ENCODE measurements at regions not wholly inside any gene's neighbourhood (a gene's known extent, or its start where the extent isn't known, plus 50 kb on each side); places are given as distances from the start of the nearest gene placed in this dataset.

GRCh38 chr12:87804386-87804785 lies 224.8 kb downstream of the C12orf50 start:
- no peak for TF ChIP-seq CTCF (IDR thresholded peaks at IDR 0.05)
- TF ChIP-seq EP300 (IDR thresholded peaks at IDR 0.05) = no peak
- no peak for TF ChIP-seq POLR2A (IDR thresholded peaks at IDR 0.05)
- TF ChIP-seq POLR2AphosphoS5 (IDR thresholded peaks at IDR 0.05) = no peak
